Neuronal stem cell (in vitro differentiated cells): ENCODE measurements at regions not wholly inside any gene's neighbourhood (a gene's known extent, or its start where the extent isn't known, plus 50 kb on each side); places are given as distances from the start of the nearest gene placed in this dataset.

ENCODE experiments used
- DNase-seq: peaks from one replicate; pipeline ENCODE4 v3.0.0-alpha.2; 2013; ENCODE audit warnings: low spot score
- H2AFZ ChIP-seq: one replicate; pipeline ENCODE4 v1.6.1; 2013; ENCODE audit warnings: mild to moderate bottlenecking, low read length, inconsistent platforms
- H2AK5ac ChIP-seq: 2 replicates; pipeline ENCODE4 v1.6.1; 2013; ENCODE audit warnings: low read depth, mild to moderate bottlenecking, inconsistent platforms, low read length, moderate library complexity, mixed read lengths
- H2BK120ac ChIP-seq: 2 replicates; pipeline ENCODE4 v1.6.1; 2013; ENCODE audit warnings: low read depth, mild to moderate bottlenecking, inconsistent platforms, low read length, moderate library complexity, mixed read lengths
- H2BK12ac ChIP-seq: one replicate; pipeline ENCODE4 v1.6.1; 2013; ENCODE audit warnings: low read length, inconsistent platforms
- H2BK15ac ChIP-seq: 2 replicates; pipeline ENCODE4 v1.6.1; 2013; ENCODE audit warnings: mild to moderate bottlenecking, low read length, inconsistent platforms, mixed read lengths
- H2BK5ac ChIP-seq: one replicate; pipeline ENCODE4 v1.6.1; 2013; ENCODE audit warnings: inconsistent platforms, mild to moderate bottlenecking, low read length, moderate library complexity
- H3K14ac ChIP-seq: one replicate; pipeline ENCODE4 v1.6.1; 2013; ENCODE audit warnings: low read length, inconsistent platforms
- H3K18ac ChIP-seq: 2 replicates; pipeline ENCODE4 v1.6.1; 2013; ENCODE audit warnings: low read length, inconsistent platforms
- H3K23ac ChIP-seq: 2 replicates; pipeline ENCODE4 v1.6.1; 2013; ENCODE audit warnings: low read depth, mild to moderate bottlenecking, mixed read lengths, low read length, inconsistent platforms; ENCODE audit not compliant: poor library complexity
- H3K27ac ChIP-seq: replicated peaks from 3 replicates; pipeline ENCODE4 v1.5.1; 2013; ENCODE audit warnings: low read length, inconsistent platforms
- H3K27me3 ChIP-seq, 3 experiments: 2 replicates each; pipeline ENCODE4 v1.6.1; 2013; ENCODE audit warnings: low read length in 3 of 3, mild to moderate bottlenecking in 2 of 3, inconsistent platforms in 1 of 3, low read depth in 1 of 3, mixed read lengths in 1 of 3, moderate library complexity in 1 of 3; ENCODE audit not compliant: control insufficient read depth in 3 of 3, insufficient read depth in 3 of 3
- H3K36me3 ChIP-seq, 2 donors: replicated peaks in 1 of 2; 2 replicates each; pipeline ENCODE4 v1.6.1; 2013; ENCODE audit warnings: low read length in 2 of 2; ENCODE audit not compliant: control insufficient read depth in 2 of 2, insufficient read depth in 2 of 2
- H3K4ac ChIP-seq: 2 replicates; pipeline ENCODE4 v1.6.1; 2013; ENCODE audit warnings: inconsistent platforms, mild to moderate bottlenecking, low read length, moderate library complexity
- H3K4me1 ChIP-seq, 2 donors: 1 replicate in 1 of 2; 2 replicates in 1 of 2; pipeline ENCODE4 v1.6.1; 2013; ENCODE audit warnings: low read length in 2 of 2, low read depth in 1 of 2; ENCODE audit not compliant: control insufficient read depth in 2 of 2, insufficient read depth in 1 of 2
- H3K4me2 ChIP-seq: one replicate; pipeline ENCODE4 v1.6.1; 2013; ENCODE audit warnings: mild to moderate bottlenecking, low read length, inconsistent platforms; ENCODE audit not compliant: insufficient read depth, poor library complexity, severe bottlenecking
- H3K4me3 ChIP-seq, 2 donors: 2 replicates each; pipeline ENCODE4 v1.5.1; 2013; ENCODE audit warnings: low read length in 2 of 2, mild to moderate bottlenecking in 2 of 2, inconsistent platforms in 1 of 2, moderate library complexity in 1 of 2
- H3K79me1 ChIP-seq: one replicate; pipeline ENCODE4 v1.6.1; 2013; ENCODE audit warnings: low read depth, mild to moderate bottlenecking, inconsistent platforms, low read length, moderate library complexity
- H3K9ac ChIP-seq: one replicate; pipeline ENCODE4 v1.6.1; 2013; ENCODE audit warnings: mild to moderate bottlenecking, low read depth, low read length, inconsistent platforms; ENCODE audit not compliant: poor library complexity
- H3K9me3 ChIP-seq, 2 donors: replicated peaks in 1 of 2; 2 replicates each; pipeline versions ENCODE3 to v1.6.1; 2013; ENCODE audit warnings: low read length in 2 of 2, mild to moderate bottlenecking in 2 of 2, inconsistent platforms in 1 of 2, low read depth in 1 of 2, mixed read lengths in 1 of 2, moderate library complexity in 1 of 2; ENCODE audit not compliant: control insufficient read depth in 2 of 2, insufficient read depth in 1 of 2
- H4K8ac ChIP-seq: one replicate; pipeline ENCODE4 v1.6.1; 2013; ENCODE audit warnings: low read depth, mild to moderate bottlenecking, inconsistent platforms, low read length, moderate library complexity
- H4K91ac ChIP-seq: one replicate; pipeline ENCODE4 v1.6.1; 2013; ENCODE audit warnings: low read length, low read depth, mild to moderate bottlenecking, inconsistent platforms; ENCODE audit not compliant: poor library complexity
- WGBS, 2 donors: extraction: QIAGEN DNeasy Blood & Tissue Kit; methylation state at CpG; one replicate each; pipeline ENCODE4 v1.1.7; 2013; ENCODE audit warnings: missing lambda C conversion rate in 2 of 2, mixed read lengths in 1 of 2; ENCODE audit not compliant: insufficient read length in 2 of 2, insufficient replicate concordance in 1 of 2; ENCODE audit errors: extremely low coverage in 2 of 2; 5-methylcytosine and 5-hydroxymethylcytosine counted together

DNA sequence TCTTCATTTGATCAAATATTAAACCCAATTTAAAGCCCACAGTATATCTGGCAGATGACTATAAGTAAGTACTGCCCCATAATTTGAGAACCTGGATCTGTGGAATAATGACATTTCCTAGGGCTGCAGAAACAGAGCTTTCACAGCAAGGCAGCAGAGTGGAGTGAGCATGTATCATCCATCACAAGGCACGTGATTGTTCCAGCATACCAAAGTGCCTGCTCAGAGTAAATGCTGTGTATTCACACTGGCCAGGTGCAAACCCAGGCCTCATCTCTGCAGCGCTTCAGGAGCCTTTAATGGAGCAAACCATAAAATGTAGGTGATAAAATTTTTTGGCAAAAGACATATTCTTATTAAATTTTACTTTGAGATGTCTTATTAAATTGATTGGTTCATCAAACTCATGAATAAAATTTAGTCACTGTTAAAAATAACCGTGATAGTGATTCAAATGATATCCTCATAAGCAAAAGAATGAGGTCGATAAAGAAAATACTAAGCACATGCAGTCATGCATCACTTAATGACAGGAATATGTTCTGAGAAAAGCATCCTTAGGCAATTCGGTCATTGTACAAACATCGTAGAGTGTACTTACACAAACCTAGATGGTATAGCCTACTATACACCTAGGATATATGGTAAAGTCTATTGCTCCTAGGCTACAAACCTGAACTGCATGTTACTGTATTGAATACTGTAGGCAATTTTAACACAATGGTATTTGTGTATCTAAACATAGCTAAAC, 99.3 kb upstream of the SLC24A5 start:
- Histone ChIP-seq H3K79me1 (no peaks in the 10 kb centered on the region), H3K9ac (no peak overlapping the region), H3K9me3 (no peaks in the 10 kb centered on the region), H2BK5ac (no peak overlapping the region), H3K4ac (no peak overlapping the region), H3K4me2 (no peak overlapping the region), H2AFZ (no peak overlapping the region), H4K8ac (no peak overlapping the region), H3K23ac (no peak overlapping the region), H3K4me1 (peaks cover 0 to 2% of the 10 kb centered on the region in 2 donors), H3K36me3 (no peaks in the 10 kb centered on the region), H2BK12ac (no peak overlapping the region), H2AK5ac (no peak overlapping the region), H2BK120ac (no peak overlapping the region), H2BK15ac (no peak overlapping the region), H3K4me3 (no peak overlapping the region), H3K27me3 (no peaks in the 10 kb centered on the region), H3K14ac (no peak overlapping the region), H4K91ac (no peak overlapping the region), H3K27ac (no peak overlapping the region), H3K18ac (no peak overlapping the region)
- no peak for DNase-seq
- no CpG with 5 or more reads among the region's 6 CpGs for WGBS, 2 donors

GRCh38 chr15:48025118-48025517, 95.7 kb upstream of the SLC24A5 start:
- Histone ChIP-seq H2AK5ac (no peak overlapping the region), H3K14ac (no peak overlapping the region), H3K18ac (no peak overlapping the region), H4K91ac (no peak overlapping the region), H3K4ac (no peak overlapping the region), H3K4me3 (no peak overlapping the region), H2BK5ac (no peak overlapping the region), H3K79me1 (no peaks in the 10 kb centered on the region), H3K9me3 (no peaks in the 10 kb centered on the region), H2BK15ac (no peak overlapping the region), H2BK120ac (no peak overlapping the region), H2AFZ (no peak overlapping the region), H3K4me1 (peaks cover 0 to 2% of the 10 kb centered on the region in 2 donors), H2BK12ac (no peak overlapping the region), H3K27ac (no peak overlapping the region), H4K8ac (no peak overlapping the region), H3K23ac (no peak overlapping the region), H3K27me3 (no peaks in the 10 kb centered on the region), H3K4me2 (no peak overlapping the region), H3K36me3 (no peaks in the 10 kb centered on the region), H3K9ac (no peak overlapping the region)
- no CpG with 5 or more reads among the region's 1 CpG for WGBS, 2 donors
- no peak for DNase-seq

DNA sequence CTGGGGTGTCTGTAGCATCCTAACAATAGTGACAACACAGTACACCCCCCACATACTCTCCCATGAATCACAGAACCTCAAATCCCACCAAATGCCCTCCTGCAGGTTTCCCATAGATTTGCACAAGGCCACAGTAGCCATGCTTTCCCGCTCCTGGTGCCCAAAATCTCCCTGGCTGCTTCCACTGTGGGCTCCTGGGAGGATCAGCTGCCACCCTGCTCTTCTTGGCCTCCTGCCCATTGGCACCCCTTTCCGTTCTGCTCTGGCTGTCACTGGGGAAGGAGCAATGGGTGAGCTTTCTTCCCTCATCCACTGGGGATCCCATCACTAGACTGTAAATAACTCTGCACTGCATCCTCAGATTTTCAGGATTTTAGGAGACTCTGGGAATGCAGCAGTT, 92.1 kb upstream of the SLC24A5 start:
- H3K4me1 ChIP-seq, result no peaks in the 10 kb centered on the region
- H3K9me3 ChIP-seq, result no peaks in the 10 kb centered on the region
- no peak for DNase-seq
- H3K4ac ChIP-seq, result no peak overlapping the region
- H4K8ac ChIP-seq, result no peak overlapping the region
- H2BK12ac ChIP-seq, result no peak overlapping the region
- H3K27me3 ChIP-seq, result no peaks in the 10 kb centered on the region
- no peaks in the 10 kb centered on the region for H3K79me1 ChIP-seq
- H2BK120ac ChIP-seq, result no peak overlapping the region
- H3K27ac ChIP-seq, result no peak overlapping the region
- no peak overlapping the region for H3K4me2 ChIP-seq
- H4K91ac ChIP-seq, result no peak overlapping the region
- no CpG with 5 or more reads among the region's 2 CpGs for WGBS, 2 donors
- no peak overlapping the region for H2BK5ac ChIP-seq
- H2AFZ ChIP-seq, result no peak overlapping the region
- H3K14ac ChIP-seq, result no peak overlapping the region
- no peaks in the 10 kb centered on the region for H3K36me3 ChIP-seq
- H3K18ac ChIP-seq, result no peak overlapping the region
- no peak overlapping the region for H3K9ac ChIP-seq
- H2AK5ac ChIP-seq, result no peak overlapping the region
- no peak overlapping the region for H2BK15ac ChIP-seq
- H3K4me3 ChIP-seq, result no peak overlapping the region
- H3K23ac ChIP-seq, result no peak overlapping the region

DNA sequence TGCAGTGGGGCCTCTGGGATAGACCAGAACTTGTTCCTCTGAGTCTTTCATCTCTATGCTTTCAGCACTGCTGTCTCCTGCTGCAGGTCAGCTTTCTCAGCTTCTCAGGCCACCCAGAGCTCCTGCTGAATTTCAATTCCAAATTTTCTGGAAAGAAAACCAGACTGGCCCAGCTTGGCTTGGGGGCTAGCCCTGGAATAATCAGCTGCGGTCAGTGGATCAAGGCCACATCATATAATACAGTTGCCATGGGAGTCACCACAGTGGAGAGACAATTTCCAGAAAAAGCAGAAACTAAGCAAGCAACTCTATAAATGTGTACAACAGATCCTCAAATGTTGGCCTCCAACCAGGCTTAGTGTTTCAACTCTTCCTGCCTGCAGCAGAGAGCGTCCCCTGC, 91.1 kb upstream of the SLC24A5 start:
- Histone ChIP-seq H3K36me3 (no peaks in the 10 kb centered on the region), H2BK5ac (no peak overlapping the region), H4K8ac (no peak overlapping the region), H3K4me1 (no peaks in the 10 kb centered on the region), H2AK5ac (no peak overlapping the region), H3K4me2 (no peak overlapping the region), H3K79me1 (no peaks in the 10 kb centered on the region), H3K27ac (no peak overlapping the region), H3K4ac (no peak overlapping the region), H2BK120ac (no peak overlapping the region), H2BK15ac (no peak overlapping the region), H3K9me3 (no peaks in the 10 kb centered on the region), H2AFZ (no peak overlapping the region), H3K4me3 (no peak overlapping the region), H3K23ac (no peak overlapping the region), H3K9ac (no peak overlapping the region), H3K18ac (no peak overlapping the region), H3K27me3 (no peaks in the 10 kb centered on the region), H3K14ac (no peak overlapping the region), H4K91ac (no peak overlapping the region), H2BK12ac (no peak overlapping the region)
- no peak for DNase-seq
- no CpG with 5 or more reads among the region's 2 CpGs for WGBS, 2 donors
